HG03520 (cell line): ENCODE measurements at regions not wholly inside any gene's neighbourhood (a gene's known extent, or its start where the extent isn't known, plus 50 kb on each side); places are given as distances from the start of the nearest gene placed in this dataset.
A peak's percentile ranks its signal among the peaks of the same experiment; 100 is the strongest.
"Not testable (repeated sequence)": the region's sequence is repeated elsewhere in the genome, so short reads cannot be mapped to it uniquely, and the experiment has no call there.

ENCODE experiments used
- ATAC-seq: cut with Tn5 transposase; IDR thresholded peaks from one replicate; pipeline ENCODE4 v1.9.1; 2021; ENCODE audit warnings: mild to moderate bottlenecking, moderate library complexity; ENCODE audit not compliant: unreplicated experiment

DNA sequence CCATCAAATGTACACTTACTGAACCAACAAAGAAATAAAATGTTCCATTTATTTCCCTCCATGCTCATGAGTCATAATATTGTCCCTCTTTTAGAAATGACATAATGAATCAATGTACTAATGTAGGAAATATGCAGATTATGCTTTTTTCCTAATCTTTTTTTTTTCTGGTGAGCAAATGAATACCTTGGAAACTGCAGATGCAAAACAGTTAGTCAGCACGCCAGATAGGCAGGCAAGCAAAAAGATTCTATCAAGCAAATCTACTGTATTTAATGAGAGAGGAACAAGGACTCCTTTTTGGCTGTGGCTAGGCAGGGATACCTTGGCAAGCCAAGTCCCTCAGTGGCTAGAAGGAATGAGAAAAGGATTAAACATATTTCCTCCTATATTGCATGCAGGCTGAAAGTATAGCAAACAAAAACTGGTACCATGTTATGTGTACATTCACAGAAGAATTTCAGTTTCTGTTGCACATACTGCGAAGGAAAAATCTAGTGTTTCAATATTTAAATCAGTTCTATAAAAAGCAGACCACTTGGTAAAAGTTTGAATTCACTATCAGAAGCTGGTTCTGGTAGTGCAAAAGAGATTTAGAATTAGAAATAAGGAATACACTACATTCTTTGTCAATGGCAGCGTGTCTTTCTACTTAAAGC lies 605.4 kb downstream of the TLE1 start:
- no peak for ATAC-seq

DNA sequence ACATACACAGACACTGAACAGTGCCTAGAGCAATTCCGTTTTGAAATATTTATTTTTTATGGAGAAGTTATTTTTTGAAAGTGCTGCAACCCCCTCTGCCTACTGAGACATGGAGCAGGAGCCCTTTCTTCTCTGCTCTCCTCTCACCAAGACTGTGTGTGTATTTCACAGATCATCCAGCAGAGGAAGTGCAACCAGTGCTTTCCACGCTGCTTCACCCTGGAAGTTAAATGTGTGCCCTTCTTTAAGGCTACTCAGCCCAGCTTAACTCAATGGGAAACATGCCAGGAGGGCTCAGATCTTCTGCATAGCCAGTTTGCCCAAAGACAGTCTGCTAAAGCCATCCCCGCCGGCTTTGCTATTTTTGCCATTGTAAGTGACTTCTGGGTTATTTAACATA lies 606.3 kb downstream of the TLE1 start:
- no peak for ATAC-seq

DNA sequence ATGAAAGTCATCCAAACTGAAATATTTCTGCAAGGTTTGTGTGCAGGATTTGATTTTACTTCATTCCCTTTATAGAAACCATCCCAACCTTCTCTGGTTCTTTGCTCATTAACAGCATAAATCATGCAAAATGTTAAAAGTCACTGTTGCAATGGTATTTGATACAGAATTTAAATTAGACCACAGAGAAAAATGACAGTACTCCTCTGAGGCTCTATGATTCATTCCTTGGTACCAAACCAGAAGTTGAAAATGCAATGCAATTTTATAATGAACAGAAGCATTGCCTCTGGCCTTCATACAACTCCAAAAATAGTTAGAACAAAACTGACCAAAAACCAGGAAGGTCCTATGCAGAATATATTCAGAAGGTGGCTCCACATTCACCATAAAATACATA lies 607.1 kb downstream of the TLE1 start:
- no peak for ATAC-seq

DNA sequence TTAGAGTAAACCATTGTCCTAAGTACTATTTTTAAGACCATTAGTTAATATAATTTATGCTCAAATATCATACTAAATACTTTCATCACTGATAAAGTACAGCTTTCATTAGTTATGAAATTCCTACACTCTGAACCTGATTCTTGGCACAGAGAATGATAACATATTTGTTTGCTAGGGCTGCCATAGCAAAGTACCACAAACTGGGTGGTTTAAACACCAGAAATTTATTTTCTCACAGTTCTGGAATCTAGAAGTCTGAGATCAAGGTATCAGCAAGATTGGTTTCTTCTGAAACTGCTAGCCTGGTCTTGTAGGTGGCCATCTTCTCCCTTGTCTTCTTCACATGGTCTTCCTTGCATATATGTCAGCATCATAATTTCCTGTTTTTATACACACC lies 608.4 kb downstream of the TLE1 start:
- no peak for ATAC-seq

DNA sequence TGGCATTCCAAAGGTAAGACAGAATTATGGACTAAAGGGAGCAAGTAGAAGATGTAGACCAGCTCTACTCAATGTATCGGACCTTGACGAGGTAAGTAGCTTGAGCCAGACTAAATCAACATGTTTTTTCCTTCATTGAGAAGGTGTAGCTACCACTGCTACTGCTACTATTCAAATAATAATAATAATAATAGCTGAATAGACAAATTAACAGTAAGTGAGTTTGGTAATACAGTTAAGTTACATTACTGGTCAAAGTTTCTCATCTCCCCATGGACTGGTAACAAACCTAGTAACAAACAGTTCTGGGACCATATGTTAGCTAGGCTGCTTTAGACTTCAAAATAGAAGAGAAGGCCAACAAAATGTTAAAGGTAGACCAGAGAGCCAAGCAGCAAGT lies 609.2 kb downstream of the TLE1 start:
- no peak for ATAC-seq

DNA sequence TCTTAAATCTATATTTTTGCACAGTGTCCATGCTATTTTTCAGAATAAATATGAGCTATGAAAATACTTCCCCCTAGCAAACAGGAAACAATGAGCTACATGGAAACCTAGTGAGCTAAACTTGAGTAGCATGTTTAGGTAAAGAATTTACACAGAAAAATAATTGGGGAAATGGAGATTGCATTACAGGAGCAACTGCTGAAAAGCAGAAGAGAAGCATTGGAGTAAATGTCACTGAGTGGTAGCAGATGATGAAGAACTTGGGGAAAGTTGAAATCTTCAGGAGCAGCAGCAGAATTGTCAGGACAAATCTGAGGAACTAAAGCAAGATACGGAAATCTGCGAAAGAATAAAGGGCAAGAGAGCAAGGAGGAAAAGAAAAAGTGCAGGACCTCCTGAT lies 610.3 kb downstream of the TLE1 start:
- no peak for ATAC-seq

DNA sequence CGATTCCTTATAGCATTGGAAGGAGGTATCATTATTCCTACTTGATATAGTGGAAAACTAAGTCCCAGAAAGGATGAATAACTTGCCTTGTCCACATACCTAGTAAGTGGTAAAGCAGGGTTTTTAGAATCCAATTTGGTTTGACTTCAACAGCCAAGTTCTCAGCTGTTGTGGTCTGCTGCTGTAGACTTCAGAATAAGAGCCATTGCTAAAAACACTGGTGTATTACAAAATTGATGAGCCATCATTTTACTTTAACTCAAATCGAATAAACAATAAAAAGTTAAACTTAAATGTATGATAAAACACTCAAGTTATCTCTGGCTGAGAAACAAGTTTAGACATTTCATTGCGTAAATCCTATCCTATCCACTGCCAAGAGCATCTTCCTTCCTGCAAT lies 610.8 kb downstream of the TLE1 start:
- ATAC-seq, result no peak

DNA sequence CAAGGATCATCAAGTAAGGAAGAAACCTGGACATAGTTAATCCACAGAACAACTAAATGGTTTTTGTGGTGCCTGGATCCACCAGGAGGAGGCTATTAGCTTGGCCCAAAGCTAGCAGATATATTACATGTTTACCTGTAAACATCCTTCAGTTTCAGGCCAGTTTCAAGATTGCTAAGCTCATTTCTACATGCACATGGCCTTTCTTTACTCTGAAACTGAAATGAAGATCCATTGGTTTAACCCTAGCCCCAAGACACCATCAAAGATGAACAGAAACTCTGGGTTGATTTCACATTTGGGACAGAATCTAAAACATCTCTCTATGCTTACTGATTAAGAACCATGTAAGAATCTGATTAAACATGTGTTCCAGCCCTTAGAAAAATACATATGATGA lies 611.8 kb downstream of the TLE1 start:
- peak; percentile 60 for ATAC-seq

DNA sequence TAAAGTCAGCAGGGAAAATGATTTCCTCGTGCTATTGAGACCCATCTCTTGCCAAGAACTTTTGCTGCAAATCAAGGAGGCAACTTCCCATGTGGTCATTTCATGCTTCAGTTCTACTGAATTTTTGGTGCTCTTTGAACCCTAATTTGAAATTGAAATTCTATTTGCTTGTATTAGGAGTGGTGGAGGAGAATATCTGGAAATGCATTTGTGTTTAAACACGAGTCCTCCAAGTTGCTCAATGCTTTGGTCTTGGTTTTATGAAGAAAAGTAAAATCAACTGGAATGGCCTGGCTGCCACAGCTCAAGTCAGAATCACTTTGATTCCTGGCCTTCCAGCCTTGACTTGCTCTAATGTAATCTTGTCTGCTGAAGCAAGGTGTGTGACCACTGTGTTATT lies 613.2 kb downstream of the TLE1 start:
- ATAC-seq, result no peak

DNA sequence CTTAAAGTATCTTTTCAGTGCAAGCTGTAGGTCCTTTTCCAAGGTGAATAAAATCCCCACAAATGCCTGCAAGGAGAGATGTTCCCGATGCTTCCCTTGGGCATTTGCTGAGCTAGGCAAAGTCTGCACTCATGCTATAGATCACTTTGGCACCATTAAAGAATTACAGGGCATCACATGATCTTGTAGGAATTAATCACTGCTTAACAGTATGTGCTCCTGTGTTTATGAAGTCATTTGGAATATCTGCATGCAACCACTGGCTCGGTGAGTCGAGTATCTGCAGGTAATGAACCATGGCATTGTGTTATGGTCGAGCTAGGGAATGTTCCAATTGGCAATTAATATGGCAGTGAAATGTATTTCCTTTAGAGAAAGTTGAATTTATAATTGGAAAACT lies 615.1 kb downstream of the TLE1 start:
- no peak for ATAC-seq

DNA sequence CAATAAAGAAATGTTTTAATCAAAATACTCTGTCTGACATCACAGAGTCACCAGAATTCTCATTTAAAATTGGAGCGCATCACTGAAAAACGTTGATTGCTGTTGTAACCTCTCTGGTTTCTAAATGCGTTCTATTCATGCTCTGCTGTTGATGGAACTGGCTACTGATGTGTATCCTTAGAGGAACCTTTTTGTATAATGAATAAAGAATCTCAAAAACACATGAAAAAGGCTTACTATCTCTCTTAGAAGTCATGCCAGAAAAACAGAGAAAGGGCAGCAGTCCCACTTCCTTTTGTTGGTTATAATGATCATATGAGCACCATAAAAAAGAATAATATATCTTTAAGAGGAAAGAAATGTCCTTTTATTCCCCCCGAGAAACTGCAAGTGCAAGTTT lies 615.5 kb downstream of the TLE1 start:
- no peak for ATAC-seq

DNA sequence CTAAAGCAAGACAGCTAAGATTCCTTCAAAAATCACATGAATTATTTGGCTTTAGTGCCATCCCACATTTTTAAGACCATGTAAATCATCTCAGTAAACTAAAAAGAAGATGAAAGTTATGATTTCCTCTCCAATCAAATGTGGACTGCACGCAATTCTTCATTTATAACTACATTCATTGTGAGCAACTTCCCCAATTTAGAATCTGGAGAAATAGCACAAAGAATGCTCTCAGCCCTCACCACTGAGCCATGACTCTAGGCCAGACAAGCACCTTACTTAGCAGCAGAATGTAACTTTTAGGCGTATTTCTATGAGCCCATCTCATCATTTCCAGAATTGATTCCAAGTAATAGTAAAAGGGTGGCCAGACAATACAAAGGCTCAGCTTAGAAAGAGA lies 616.6 kb downstream of the TLE1 start:
- ATAC-seq, result no peak

DNA sequence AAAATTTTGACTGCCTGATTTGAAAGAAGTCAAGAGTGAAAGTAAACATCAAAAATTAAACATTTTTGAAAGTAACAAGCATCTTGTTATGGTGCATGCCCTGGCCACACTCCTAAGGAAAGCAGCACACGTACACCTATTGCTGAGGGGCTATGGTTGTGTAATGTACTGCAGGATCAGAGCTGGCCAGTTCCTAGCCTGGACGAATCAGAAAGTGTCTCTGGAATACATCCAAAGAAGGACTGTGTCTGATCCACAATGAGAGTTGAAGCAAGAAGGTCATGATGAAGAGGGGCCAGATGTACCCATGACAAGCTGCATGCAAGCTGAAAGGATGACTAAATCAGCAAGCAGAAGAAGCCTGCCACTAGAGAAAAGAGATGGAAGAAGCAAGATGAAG lies 618.2 kb downstream of the TLE1 start:
- no peak for ATAC-seq

DNA sequence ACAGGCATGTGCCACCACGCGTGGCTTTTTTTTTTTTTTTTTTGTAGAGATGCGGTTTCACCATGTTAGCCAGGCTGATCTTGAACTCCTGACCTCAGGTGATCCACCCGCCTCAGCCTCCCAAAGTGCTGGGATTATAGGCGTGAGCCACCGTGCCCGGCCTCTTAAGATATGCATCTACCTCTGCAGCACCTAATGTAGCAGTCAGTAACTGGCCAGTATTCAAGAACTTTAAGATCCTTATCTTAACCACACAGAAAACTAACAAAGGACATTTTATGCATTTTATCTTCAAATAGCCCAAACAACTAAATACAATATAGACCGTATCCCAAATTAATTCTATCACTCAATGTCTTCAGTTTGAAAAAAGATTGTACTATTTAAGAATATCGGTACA lies 618.7 kb downstream of the TLE1 start:
- no peak for ATAC-seq

DNA sequence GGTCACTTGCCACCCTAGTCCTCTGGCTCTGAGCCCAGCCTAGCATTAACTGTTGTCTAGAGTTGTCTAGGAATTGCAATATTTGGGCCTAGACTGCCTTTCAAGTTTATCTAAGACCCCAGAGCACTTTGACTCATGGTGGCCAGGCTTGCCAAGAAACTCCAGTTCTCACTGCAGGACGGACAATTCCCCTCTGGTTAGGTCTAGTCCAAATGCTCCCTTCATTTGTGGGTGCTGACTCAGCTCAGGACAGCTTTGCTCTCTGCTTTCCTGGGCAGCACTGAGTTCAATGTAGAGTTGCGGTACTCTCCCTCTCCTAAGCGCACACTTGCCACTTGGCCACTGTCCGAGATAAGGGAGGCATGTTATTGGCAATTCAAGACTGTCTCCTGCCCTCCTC lies 619.4 kb downstream of the TLE1 start:
- ATAC-seq, result no peak

DNA sequence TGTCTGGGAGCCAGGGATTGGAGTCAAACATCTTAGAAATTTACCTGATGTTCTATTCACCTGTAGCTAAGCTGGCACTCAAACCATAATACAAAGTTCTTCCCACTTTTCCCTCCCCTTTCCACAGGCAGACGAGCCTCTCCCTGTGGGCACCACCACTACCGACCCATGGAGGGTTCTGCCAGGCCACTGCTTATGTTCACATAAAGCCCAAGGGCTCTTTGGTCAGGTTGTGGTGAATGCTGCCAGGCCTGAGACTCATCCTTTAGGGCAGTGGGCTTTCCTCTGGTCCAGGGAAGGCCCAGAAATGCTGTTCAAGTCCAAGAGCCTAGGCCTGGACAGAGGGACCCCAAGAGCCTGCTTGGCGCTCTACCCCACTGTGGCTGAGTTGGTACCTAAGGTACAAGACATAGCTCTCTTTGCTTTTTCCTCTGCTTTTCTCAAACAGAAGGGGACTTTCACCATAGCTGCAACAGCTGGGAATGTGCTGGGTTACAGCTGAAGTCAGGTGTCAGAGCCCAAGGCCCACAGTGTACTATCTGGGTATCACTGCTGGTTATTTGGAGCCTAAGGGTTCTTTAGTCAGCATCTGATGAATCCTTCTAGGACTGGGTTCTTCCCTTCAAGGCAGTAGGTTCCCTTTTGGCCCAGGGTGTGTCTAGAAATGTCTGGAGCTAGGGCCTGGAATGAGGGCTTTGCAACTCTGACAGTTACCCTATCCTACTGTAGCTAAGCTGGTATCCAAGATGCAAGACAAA lies 620.1 kb downstream of the TLE1 start:
- ATAC-seq, result no peak

DNA sequence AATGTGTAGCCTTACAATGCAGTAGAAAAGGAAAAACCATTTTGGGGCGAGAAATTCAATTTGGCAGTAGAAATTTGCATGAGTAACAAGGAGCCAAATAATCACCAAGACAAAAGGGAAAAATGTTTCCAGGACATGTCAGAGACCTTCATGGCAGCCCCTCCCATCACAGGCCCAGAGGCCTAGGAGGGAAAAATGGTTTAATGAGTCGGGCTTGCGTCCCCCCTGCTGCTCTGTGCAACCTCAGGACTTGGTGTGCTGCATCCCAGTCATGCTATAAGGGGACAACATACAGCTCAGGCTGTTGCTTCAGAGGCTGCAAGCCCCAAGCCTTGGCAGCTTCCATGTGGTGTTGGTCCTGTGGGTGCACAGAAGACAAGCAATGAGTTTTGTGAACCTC lies 626.4 kb downstream of the TLE1 start:
- not testable (repeated sequence) for ATAC-seq

DNA sequence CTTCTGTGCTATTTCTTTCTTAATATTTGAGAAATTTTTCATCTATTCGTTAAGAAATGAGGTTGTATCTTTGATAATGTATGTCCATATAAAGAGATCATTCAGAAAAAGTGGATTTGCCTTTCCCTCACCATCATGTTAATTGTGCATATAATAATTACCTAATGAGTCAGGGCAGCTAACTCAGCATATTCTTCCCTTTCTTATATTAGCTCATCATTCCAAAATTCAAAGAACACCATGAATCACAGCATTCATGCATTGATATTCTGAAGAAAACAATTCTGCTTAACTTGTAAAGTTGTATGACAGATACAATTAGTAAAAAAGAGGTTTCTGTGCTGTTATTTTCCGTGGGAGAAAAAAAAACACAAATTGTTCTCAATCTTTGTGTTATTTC lies 630.6 kb downstream of the TLE1 start:
- no peak for ATAC-seq

DNA sequence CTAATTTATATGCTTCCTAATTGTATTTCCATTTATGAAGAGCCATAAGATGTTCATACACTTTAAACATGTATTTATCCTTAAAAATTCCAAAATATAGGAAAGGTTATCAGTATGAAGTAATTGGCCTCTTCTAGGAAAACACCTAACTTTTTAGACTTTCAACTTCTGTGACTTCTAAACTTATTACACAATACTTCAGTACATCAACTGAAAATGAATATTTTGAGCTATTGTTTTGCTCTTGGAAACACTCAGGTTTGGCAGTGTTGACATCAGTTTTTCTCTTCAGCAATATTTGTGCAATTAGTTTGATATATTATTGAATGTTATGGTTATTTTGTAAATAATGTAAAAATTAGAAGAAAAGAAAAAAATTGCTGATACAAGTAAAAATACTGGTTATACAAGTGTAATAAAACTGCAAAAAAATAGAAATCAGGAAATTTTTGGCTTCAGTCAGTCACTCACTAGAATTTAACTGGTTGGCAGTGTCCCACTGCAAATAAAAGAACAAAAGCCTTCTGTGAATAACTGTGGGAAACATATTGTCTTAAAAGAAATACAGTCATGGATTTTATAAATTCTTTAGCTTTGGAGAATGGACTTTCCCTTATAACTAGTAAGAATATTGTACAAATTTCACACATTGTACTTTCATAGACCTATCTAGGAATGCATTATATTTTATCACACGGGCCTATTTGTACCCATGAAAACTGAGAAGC lies 635.9 kb downstream of the TLE1 start:
- ATAC-seq, result no peak

DNA sequence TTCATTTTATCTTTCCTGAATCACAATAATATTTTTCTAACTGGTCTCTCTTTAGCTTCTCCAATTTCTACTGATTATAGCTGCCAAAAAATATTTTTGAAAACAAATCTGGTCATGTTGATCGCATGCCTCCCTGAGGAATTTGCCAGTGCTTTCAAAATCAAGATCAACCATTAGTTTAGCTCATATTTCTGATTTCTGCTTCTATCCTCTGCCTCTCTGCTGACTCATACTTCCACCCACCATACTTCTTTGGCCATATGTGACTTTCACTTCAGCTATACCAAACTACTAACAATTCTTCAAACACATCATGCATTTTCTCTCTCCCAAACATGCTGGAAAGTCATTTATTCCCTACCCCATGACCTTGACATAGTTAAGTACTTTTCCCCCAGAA lies 636.5 kb downstream of the TLE1 start:
- no peak for ATAC-seq

DNA sequence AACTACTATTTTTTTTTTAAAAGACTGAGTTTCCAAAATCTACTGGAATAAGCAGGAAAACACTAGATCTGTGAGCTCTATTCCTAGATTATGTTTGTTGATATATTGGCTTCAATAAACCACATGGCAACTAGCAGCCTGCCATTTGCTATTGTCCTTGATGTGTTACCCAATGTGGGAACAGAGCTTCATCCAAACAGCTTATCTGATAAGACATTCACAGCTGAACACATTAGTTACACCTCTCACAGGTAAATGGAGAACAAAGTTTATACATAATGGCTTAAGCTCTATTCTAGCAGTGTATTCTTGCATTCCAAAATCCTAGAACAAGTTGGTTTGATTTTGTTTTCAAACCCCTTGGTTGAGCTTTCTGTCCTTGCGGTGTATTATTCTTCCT lies 642.1 kb downstream of the TLE1 start:
- ATAC-seq, result no peak

DNA sequence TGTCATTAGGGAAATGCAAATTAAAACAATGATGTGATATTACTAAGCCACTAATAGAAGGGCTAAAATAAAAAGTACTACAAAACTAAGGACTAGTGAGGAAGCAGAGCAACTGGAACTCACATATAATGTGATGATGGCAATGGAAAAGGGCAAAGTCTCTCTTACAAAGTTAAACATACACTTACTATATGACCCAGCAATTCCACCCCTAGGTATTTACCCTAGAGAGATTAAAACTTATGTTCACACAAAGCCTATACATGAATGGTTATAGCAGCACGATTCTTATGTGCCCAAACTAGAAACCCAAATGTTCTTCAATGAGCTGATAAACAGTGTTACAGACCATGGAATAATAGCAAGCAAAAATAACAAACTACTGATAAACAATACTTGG lies 643.7 kb downstream of the TLE1 start:
- ATAC-seq, result no peak
